ENCODE measurements at regions not wholly inside any gene's neighbourhood (a gene's known extent, or its start where the extent isn't known, plus 50 kb on each side); places are given as distances from the start of the nearest gene placed in this dataset.

- no peak for ATAC-seq
- TF ChIP-seq PATZ1 (CRISPR knock-in tag; IDR thresholded peaks at IDR 0.05; ENCODE audit: borderline replicate concordance) (no peak), CSDC2 (CRISPR knock-in tag; IDR thresholded peaks at IDR 0.05) (no peak), ZFP30 (CRISPR knock-in tag; IDR thresholded peaks at IDR 0.05) (no peak), BACH2 (CRISPR knock-in tag; IDR thresholded peaks at IDR 0.05; ENCODE audit: borderline replicate concordance) (no peak), ARNTL (CRISPR knock-in tag; IDR thresholded peaks at IDR 0.05; ENCODE audit: borderline replicate concordance, low read depth) (no peak), SNAI2 (CRISPR knock-in tag; IDR thresholded peaks at IDR 0.05) (no peak), TOX (CRISPR knock-in tag; IDR thresholded peaks at IDR 0.05; ENCODE audit: borderline replicate concordance) (no peak), ZNF8 (CRISPR knock-in tag; IDR thresholded peaks at IDR 0.05) (no peak)
Observed at GRCh38 chr15:97470417-97470816, 490.1 kb upstream of the ARRDC4 start.

- no peak for TF ChIP-seq TCF4 (CRISPR knock-in tag; IDR thresholded peaks at IDR 0.05; ENCODE audit: borderline replicate concordance)
- TF ChIP-seq ZFP3 (CRISPR knock-in tag; IDR thresholded peaks at IDR 0.05), result no peak
- no peak for TF ChIP-seq BACH2 (CRISPR knock-in tag; IDR thresholded peaks at IDR 0.05; ENCODE audit: borderline replicate concordance)
- TF ChIP-seq, protein P1, sequence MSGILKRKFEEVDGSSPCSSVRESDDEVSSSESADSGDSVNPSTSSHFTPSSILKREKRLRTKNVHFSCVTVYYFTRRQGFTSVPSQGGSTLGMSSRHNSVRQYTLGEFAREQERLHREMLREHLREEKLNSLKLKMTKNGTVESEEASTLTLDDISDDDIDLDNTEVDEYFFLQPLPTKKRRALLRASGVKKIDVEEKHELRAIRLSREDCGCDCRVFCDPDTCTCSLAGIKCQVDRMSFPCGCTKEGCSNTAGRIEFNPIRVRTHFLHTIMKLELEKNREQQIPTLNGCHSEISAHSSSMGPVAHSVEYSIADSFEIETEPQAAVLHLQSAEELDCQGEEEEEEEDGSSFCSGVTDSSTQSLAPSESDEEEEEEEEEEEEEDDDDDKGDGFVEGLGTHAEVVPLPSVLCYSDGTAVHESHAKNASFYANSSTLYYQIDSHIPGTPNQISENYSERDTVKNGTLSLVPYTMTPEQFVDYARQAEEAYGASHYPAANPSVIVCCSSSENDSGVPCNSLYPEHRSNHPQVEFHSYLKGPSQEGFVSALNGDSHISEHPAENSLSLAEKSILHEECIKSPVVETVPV (CRISPR knock-in tag; IDR thresholded peaks at IDR 0.05), result no peak
- TF ChIP-seq ESRRG (CRISPR knock-in tag; IDR thresholded peaks at IDR 0.05), result no peak
- TF ChIP-seq ARNTL (CRISPR knock-in tag; IDR thresholded peaks at IDR 0.05; ENCODE audit: borderline replicate concordance, low read depth), result no peak
- no peak for TF ChIP-seq ZNF565 (CRISPR knock-in tag; conservative IDR thresholded peaks at IDR 0.05; ENCODE audit: low read depth)
- TF ChIP-seq ZC3H10 (CRISPR knock-in tag; IDR thresholded peaks at IDR 0.05), result no peak
- TF ChIP-seq SNAI2 (CRISPR knock-in tag; IDR thresholded peaks at IDR 0.05), result no peak
- no peak for TF ChIP-seq OSR1 (CRISPR knock-in tag; IDR thresholded peaks at IDR 0.05)
- TF ChIP-seq CSDC2 (CRISPR knock-in tag; IDR thresholded peaks at IDR 0.05), result no peak
- TF ChIP-seq, protein P2, sequence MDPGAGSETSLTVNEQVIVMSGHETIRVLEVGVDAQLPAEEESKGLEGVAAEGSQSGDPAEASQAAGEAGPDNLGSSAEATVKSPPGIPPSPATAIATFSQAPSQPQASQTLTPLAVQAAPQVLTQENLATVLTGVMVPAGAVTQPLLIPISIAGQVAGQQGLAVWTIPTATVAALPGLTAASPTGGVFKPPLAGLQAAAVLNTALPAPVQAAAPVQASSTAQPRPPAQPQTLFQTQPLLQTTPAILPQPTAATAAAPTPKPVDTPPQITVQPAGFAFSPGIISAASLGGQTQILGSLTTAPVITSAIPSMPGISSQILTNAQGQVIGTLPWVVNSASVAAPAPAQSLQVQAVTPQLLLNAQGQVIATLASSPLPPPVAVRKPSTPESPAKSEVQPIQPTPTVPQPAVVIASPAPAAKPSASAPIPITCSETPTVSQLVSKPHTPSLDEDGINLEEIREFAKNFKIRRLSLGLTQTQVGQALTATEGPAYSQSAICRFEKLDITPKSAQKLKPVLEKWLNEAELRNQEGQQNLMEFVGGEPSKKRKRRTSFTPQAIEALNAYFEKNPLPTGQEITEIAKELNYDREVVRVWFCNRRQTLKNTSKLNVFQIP (CRISPR knock-in tag; IDR thresholded peaks at IDR 0.05; ENCODE audit: borderline replicate concordance, low read depth), result no peak
- TF ChIP-seq, protein P3, sequence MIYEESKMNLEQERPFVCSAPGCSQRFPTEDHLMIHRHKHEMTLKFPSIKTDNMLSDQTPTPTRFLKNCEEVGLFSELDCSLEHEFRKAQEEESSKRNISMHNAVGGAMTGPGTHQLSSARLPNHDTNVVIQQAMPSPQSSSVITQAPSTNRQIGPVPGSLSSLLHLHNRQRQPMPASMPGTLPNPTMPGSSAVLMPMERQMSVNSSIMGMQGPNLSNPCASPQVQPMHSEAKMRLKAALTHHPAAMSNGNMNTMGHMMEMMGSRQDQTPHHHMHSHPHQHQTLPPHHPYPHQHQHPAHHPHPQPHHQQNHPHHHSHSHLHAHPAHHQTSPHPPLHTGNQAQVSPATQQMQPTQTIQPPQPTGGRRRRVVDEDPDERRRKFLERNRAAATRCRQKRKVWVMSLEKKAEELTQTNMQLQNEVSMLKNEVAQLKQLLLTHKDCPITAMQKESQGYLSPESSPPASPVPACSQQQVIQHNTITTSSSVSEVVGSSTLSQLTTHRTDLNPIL (CRISPR knock-in tag; IDR thresholded peaks at IDR 0.05; ENCODE audit: low read depth), result no peak
- no peak for ATAC-seq
Observed at GRCh38 chr15:97473627-97474026, 486.9 kb upstream of the ARRDC4 start.

DNA sequence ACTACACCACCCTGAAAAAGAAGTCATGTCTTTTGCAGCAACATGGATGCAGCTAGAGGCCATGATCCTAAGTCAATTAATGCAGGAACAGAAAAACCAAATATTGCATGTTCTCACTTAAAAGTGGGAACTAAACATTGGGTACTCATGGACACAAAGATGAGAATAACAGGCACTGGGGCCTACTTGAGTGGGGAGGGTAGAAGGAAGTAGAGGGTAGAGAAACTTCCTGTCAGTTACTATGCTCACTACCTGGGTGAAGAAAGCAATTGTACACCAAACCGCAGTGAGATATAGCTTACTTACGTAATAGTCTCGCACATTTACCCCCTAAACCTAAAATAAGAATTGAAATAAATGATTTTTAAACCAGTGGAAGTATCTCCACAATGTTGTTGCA is 480.5 kb upstream of the ARRDC4 start:
- TF ChIP-seq SNAI2 (CRISPR knock-in tag; IDR thresholded peaks at IDR 0.05) (no peak), RARB (CRISPR knock-in tag; IDR thresholded peaks at IDR 0.05) (no peak), ZFP30 (CRISPR knock-in tag; IDR thresholded peaks at IDR 0.05) (no peak), ZNF565 (CRISPR knock-in tag; conservative IDR thresholded peaks at IDR 0.05; ENCODE audit: low read depth) (no peak), ZNF70 (CRISPR knock-in tag; IDR thresholded peaks at IDR 0.05) (no peak), PPARA (CRISPR knock-in tag; IDR thresholded peaks at IDR 0.05; ENCODE audit: borderline replicate concordance) (no peak), TCF4 (CRISPR knock-in tag; IDR thresholded peaks at IDR 0.05; ENCODE audit: borderline replicate concordance) (no peak), ISL1 (CRISPR knock-in tag; IDR thresholded peaks at IDR 0.05) (no peak), TSHZ2 (CRISPR knock-in tag; IDR thresholded peaks at IDR 0.05) (no peak), ESRRG (CRISPR knock-in tag; IDR thresholded peaks at IDR 0.05) (no peak), CSDC2 (CRISPR knock-in tag; IDR thresholded peaks at IDR 0.05) (no peak), ARNTL (CRISPR knock-in tag; IDR thresholded peaks at IDR 0.05; ENCODE audit: borderline replicate concordance, low read depth) (no peak), BACH2 (CRISPR knock-in tag; IDR thresholded peaks at IDR 0.05; ENCODE audit: borderline replicate concordance) (no peak), ZC3H10 (CRISPR knock-in tag; IDR thresholded peaks at IDR 0.05) (no peak)
- TF ChIP-seq, protein P1 (CRISPR knock-in tag; IDR thresholded peaks at IDR 0.05), result no peak
- TF ChIP-seq, protein P3 (CRISPR knock-in tag; IDR thresholded peaks at IDR 0.05; ENCODE audit: low read depth), result no peak
- no peak for ATAC-seq

Data from SK-N-SH treated with all-trans-retinoic acid at 6 μM for 48 hours (cell line).